DND-41 (cell line): ENCODE measurements at regions not wholly inside any gene's neighbourhood (a gene's known extent, or its start where the extent isn't known, plus 50 kb on each side); places are given as distances from the start of the nearest gene placed in this dataset.

Experiments
- ATAC-seq: fragments of 200-7000 bp; cut with Tn5 transposase; 3 replicates; pipeline ENCODE4 v1.9.1; 2021; ENCODE audit warnings: low read depth; ENCODE audit not compliant: insufficient read depth
- DNase-seq: peaks from one replicate; pipeline ENCODE4 v3.0.0-alpha.2; 2020
- H2AFZ ChIP-seq: 2 replicates; pipeline ENCODE4 v1.6.0; 2012; ENCODE audit warnings: low read depth, low read length
- H3K27ac ChIP-seq: 2 replicates; pipeline ENCODE4 v1.5.1; 2012; ENCODE audit warnings: low read length, inconsistent platforms
- H3K27me3 ChIP-seq: fragments of 200-600 bp; sonication (generic); 2 replicates; pipeline ENCODE4 v1.6.0; 2012; ENCODE audit warnings: low read length, mild to moderate bottlenecking, inconsistent platforms; ENCODE audit not compliant: insufficient read depth, poor library complexity
- H3K36me3 ChIP-seq: 2 replicates; pipeline ENCODE4 v1.5.1; 2012; ENCODE audit warnings: low read length, inconsistent platforms; ENCODE audit not compliant: insufficient read depth
- H3K4me1 ChIP-seq: 2 replicates; pipeline ENCODE4 v1.5.1; 2012; ENCODE audit warnings: mild to moderate bottlenecking, low read length; ENCODE audit not compliant: insufficient read depth
- H3K4me2 ChIP-seq: 2 replicates; pipeline ENCODE4 v1.6.0; 2012; ENCODE audit warnings: mild to moderate bottlenecking, moderate library complexity, low read length, inconsistent platforms; ENCODE audit not compliant: insufficient read depth
- H3K4me3 ChIP-seq, 2 experiments: fragments of 200-600 bp in 1 of 2; shearing (Covaris generic) in 1 of 2; 2 replicates each; pipeline ENCODE4 v1.5.1; 2012 to 2016; ENCODE audit warnings: inconsistent platforms in 2 of 2, low read length in 2 of 2, mild to moderate bottlenecking in 2 of 2, low read depth in 1 of 2, moderate library complexity in 1 of 2
- H3K79me2 ChIP-seq: 2 replicates; pipeline ENCODE4 v1.6.0; 2012; ENCODE audit warnings: low read length, inconsistent platforms; ENCODE audit not compliant: insufficient read depth
- H3K9ac ChIP-seq: 2 replicates; pipeline ENCODE4 v1.6.0; 2012; ENCODE audit warnings: low read depth, mild to moderate bottlenecking, inconsistent platforms, low read length, moderate library complexity
- H3K9me3 ChIP-seq: 2 replicates; pipeline ENCODE4 v1.5.1; 2012; ENCODE audit warnings: low read length, moderate library complexity, mild to moderate bottlenecking, inconsistent platforms; ENCODE audit not compliant: insufficient read depth, severe bottlenecking
- H4K20me1 ChIP-seq: 2 replicates; pipeline ENCODE4 v1.6.0; 2012; ENCODE audit warnings: low read length; ENCODE audit not compliant: insufficient read depth
- EZH2 ChIP-seq: IDR thresholded peaks from 3 replicates; pipeline ENCODE4 v1.6.1; 2012; ENCODE audit warnings: borderline replicate concordance, low read depth, mild to moderate bottlenecking, moderate library complexity, low read length, inconsistent platforms; ENCODE audit not compliant: severe bottlenecking
- TF ChIP-seq, protein P1 (sequence below): IDR thresholded peaks from 2 replicates; pipeline ENCODE4 v1.5.1; 2012; ENCODE audit warnings: borderline replicate concordance, low read length, moderate library complexity, mild to moderate bottlenecking; ENCODE audit not compliant: poor library complexity, severe bottlenecking; ENCODE audit errors: extremely low read depth

DNA sequence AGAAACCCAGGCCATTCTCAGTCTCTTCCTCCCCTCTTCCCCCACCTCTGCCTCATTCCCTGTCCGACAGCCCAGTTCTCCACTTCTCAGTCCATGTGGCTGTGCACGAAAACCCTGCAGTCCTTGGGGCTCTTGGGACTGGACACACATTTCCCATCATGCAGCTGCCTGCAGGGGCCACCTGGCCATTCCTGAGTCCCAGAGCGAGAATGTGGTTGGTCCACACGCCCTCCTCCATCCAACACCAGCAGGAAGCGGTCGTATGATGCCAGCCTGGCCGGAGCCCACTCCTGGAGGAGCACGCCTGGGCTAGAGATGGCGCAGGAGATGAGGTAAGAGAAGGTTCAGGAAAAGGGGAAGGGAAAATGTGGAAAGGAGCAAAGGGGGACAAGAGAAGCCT is 222.5 kb downstream of the USP6NL start:
- no peaks in the 10 kb centered on the region for H3K79me2 ChIP-seq
- no peaks in the 10 kb centered on the region for H3K27me3 ChIP-seq
- no peak for ATAC-seq
- no peak for TF ChIP-seq EZH2
- TF ChIP-seq, protein P1, sequence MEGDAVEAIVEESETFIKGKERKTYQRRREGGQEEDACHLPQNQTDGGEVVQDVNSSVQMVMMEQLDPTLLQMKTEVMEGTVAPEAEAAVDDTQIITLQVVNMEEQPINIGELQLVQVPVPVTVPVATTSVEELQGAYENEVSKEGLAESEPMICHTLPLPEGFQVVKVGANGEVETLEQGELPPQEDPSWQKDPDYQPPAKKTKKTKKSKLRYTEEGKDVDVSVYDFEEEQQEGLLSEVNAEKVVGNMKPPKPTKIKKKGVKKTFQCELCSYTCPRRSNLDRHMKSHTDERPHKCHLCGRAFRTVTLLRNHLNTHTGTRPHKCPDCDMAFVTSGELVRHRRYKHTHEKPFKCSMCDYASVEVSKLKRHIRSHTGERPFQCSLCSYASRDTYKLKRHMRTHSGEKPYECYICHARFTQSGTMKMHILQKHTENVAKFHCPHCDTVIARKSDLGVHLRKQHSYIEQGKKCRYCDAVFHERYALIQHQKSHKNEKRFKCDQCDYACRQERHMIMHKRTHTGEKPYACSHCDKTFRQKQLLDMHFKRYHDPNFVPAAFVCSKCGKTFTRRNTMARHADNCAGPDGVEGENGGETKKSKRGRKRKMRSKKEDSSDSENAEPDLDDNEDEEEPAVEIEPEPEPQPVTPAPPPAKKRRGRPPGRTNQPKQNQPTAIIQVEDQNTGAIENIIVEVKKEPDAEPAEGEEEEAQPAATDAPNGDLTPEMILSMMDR = no peak
- no peaks in the 10 kb centered on the region for H3K36me3 ChIP-seq
- H2AFZ ChIP-seq = no peak overlapping the region
- H3K4me3 ChIP-seq = no peak overlapping the region
- no peak overlapping the region for H3K9ac ChIP-seq
- no peak overlapping the region for H3K27ac ChIP-seq
- no peaks in the 10 kb centered on the region for H4K20me1 ChIP-seq
- H3K4me1 ChIP-seq = no peaks in the 10 kb centered on the region
- H3K9me3 ChIP-seq = no peaks in the 10 kb centered on the region
- DNase-seq = no peak
- H3K4me2 ChIP-seq = no peak overlapping the region

DNA sequence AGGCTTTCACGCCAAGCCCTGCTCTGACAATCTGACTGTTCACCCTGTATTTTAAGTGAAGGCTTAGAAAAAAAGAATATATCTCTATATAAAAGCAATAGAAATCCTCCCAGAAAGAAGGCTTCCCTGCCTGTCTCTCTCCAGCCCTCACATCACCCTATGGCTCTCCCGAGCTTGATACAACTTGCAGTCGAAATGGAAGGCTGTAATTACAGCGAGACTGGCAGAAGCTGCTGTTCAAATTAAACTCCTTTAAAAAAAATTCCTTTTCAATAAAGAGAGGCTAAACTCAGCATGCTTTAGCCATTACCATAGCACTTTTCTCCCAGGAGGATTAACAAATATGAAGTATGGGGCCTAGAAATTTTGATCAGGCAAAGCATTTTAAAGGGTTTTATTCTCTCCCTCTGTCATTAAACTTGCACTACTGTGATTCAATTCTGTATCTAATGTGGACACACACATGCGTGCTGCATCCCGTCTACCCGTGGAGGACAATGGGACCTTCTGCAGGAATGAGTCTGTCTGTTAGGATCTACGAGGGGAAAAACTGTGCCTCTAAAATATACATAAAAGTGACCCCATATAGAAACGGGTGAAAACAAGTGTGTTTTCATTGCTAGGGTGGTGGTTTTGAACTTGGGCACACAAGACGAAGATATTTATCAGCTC is 223.8 kb downstream of the USP6NL start:
- TF ChIP-seq EZH2 = no peak
- TF ChIP-seq, protein P1 = no peak
- Histone ChIP-seq H3K9me3 (no peaks in the 10 kb centered on the region), H2AFZ (no peak overlapping the region), H3K36me3 (no peaks in the 10 kb centered on the region), H3K27me3 (no peaks in the 10 kb centered on the region), H3K27ac (no peak overlapping the region), H3K79me2 (no peaks in the 10 kb centered on the region), H4K20me1 (no peaks in the 10 kb centered on the region), H3K4me1 (no peaks in the 10 kb centered on the region), H3K9ac (no peak overlapping the region), H3K4me2 (no peak overlapping the region), H3K4me3 (no peak overlapping the region)
- ATAC-seq = no peak
- DNase-seq = no peak

- Histone ChIP-seq H4K20me1 (no peaks in the 10 kb centered on the region), H3K9me3 (no peaks in the 10 kb centered on the region), H3K4me3 (no peak overlapping the region), H3K27ac (no peak overlapping the region), H3K9ac (no peak overlapping the region), H3K27me3 (no peaks in the 10 kb centered on the region), H3K4me1 (no peaks in the 10 kb centered on the region), H2AFZ (no peak overlapping the region), H3K4me2 (no peak overlapping the region), H3K79me2 (no peaks in the 10 kb centered on the region), H3K36me3 (no peaks in the 10 kb centered on the region)
- TF ChIP-seq EZH2 = no peak
- TF ChIP-seq, protein P1 = no peak
- DNase-seq = no peak
- ATAC-seq = no peak
Measured at GRCh38 chr10:11387044-11387443, 224.4 kb downstream of the USP6NL start.
